GM21515 (cell line): ENCODE measurements at regions not wholly inside any gene's neighbourhood (a gene's known extent, or its start where the extent isn't known, plus 50 kb on each side); places are given as distances from the start of the nearest gene placed in this dataset.

Experiments
- ATAC-seq: cut with Tn5 transposase; IDR thresholded peaks from one replicate; pipeline ENCODE4 v1.9.1; 2021; ENCODE audit not compliant: unreplicated experiment

DNA sequence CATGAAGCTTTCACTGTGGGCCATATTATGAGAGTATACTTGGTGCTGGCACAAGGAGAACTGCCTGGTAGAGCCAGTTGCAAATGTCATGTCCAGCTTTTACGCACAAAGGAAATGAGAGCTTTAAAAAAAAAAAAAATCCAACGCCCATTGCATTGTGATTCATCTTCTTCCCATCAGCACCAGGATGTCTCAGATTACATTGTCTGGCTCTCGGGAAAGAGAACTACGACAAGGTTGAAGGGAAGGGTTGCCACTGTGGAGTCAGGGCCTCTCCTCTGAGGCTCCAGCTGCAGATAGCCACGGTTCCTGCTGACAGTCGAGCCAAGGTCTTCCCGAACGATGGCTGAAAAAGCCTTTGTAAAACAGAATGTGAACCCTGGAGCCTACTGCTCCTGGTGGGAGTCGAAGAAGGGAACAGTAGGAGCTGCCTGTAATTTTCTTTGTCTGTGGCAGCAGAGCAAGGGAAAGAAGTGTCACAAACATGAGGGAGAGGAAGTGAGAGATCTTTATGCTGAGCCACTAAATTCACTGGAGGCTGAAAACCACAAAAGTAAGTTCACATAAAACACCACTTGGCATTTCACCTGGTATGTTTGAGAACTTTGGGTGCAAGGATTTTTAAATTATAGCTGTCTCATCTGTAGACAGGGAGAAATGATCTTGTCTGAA, 704.7 kb downstream of the DIAPH3 start:
- ATAC-seq = no peak

DNA sequence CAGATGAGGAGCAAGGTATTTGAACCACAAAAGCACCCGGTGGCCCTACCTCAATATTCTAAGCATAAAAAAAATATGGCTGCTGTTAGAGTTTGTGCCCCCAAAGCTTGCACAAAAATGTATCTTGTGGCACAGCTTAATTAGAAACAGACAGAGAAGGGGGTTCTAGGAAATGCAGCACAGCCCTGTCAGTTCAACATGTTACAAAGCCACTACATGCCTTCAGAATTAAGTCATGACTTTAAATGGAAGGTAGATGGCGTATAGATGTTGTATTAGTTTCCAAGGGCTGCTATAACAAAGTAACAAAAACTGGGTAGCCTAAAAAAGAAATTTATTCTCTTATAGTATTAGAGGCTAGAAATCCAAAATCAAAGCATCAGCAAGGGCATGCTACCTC, 703.8 kb downstream of the DIAPH3 start:
- ATAC-seq = no peak

DNA sequence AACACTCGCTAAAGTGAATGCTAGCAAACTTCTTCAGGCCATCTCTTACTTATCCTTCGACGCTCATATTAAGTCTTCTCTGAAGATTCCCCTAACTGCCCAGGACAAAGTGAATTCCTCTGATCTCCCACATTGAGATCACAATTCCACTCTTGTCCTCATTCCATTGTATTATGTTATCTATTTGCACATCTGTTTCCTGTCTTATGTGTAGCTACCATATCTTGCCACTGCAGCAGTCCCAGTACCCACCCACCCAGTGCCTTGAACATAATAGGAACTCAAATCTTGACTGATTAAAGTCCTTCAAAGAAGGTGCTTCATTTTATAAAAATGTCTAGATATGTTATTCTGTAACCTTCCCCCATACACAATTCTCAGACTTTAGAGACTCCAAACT, 702.3 kb downstream of the DIAPH3 start:
- ATAC-seq = no peak

DNA sequence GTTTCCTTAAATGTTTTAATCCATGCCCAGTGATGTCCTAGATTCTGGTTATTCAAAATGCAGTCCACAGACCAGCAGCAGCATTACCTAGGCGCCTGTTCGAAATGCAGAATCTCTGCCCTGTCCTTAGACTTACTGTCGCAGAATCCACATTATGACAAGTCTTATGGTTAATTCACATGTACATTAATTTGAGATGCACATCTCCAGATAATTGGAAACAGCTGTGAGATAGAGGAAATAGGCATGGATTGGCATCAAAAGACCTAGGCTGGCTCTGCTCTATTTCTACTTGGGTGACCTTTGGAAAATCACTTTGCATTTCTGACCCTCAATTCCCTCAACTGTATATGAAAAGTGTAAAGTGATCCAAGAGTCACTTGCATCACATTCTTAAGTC, 700.7 kb downstream of the DIAPH3 start:
- ATAC-seq = no peak

DNA sequence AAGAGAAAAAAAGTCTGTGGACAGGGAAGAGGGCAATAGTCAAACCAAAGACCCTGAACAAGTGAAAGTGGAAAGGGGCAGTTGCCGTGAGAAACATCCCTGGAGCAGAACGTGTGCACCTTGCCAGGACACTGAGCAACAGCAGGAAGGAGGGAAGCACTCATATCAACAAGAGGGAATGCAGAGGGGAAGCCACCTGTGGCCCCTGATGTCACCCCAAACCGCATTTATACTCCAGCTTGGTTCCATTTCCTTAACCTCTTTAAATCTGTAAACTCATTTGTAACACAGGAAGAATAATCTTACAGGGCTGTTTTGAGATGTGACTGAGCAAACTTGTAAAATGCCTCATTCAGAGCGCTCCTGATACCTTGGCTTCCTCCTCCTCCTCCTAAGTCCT, 698.8 kb downstream of the DIAPH3 start:
- ATAC-seq = no peak

DNA sequence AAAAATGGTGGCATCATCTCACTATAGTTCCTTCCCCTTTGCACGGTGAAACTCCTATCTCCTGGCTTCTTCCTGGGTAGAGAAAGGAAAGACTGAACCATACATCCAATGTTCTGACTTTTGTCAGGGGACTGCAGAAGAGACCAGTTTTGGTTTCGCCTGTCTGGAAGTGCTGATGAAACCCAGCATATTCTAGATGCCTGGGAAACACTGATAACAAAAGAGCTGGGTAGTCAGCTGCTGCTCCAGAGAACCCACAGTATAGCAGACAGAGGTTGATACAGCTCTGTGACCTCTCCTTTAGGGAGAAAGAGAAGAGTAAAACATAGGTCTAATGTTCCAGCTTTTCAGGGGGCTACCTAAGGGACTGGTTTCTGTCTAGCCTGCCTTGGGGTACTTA, 695.3 kb downstream of the DIAPH3 start:
- no peak for ATAC-seq

DNA sequence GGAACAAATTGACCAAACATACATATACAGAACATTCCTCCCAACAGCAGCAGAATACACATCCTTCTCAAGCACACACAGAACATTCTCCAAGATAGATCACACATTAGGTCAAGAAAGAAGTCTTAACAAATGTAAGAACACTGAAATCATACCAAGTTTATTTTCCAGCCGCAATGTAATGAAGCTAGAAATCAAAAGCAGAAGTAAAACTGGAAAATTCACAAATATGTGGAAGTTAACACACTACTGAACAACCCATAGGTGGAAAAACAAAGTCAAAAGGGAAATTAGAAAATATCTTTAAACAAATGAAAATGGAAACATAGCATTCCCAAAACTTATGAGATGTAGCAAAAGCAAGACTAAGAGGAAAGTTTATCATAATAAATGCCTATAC, 692.6 kb downstream of the DIAPH3 start:
- ATAC-seq = no peak

GRCh38 chr13:59472134-59472533, 691.6 kb downstream of the DIAPH3 start:
- ATAC-seq = no peak

GRCh38 chr13:59474696-59475095, 689.0 kb downstream of the DIAPH3 start:
- no peak for ATAC-seq

GRCh38 chr13:59475911-59476310, 687.8 kb downstream of the DIAPH3 start:
- no peak for ATAC-seq

DNA sequence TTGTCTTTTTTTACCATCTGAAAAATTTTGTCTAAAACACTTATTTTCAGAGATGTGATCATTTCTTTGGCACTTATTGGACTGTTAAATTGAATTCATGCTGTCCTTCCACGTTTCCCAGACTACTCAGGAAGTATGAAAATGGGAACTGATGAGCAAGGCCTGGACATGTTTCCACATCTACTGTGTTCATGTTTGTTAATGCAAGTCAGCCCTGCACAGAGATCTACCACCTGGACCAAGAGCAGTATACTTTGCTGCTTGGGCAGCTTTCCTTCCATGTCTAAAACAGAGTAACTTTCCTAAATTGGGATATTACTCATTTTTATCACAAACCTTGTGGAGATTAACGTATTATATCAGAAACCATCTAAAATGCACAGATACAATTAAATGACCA, 687.4 kb downstream of the DIAPH3 start:
- ATAC-seq = no peak

- no peak for ATAC-seq
These were observed 686.7 kb downstream of the DIAPH3 start for GRCh38 chr13:59477011-59477410.

- ATAC-seq = no peak
These were observed 684.8 kb downstream of the DIAPH3 start for GRCh38 chr13:59478908-59479307.

DNA sequence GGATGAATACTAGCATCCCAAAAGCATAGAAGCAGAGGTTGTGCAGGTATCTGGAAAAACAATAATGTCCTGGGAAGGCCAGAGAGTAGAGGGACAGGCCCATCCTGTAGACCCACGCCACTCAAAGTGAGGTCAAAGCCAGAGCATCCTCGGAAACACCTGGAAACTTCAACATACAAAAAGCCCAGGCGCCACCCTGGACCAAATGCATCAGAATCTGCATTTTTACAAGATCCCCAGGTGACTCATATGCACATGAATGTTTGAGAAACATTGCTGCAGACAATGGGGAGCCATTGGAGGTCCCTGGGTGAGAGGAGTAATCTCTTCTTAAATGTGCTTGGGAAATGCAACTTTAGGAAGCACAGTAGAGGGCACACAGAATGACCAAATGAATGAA, 684.1 kb downstream of the DIAPH3 start:
- ATAC-seq = no peak

DNA sequence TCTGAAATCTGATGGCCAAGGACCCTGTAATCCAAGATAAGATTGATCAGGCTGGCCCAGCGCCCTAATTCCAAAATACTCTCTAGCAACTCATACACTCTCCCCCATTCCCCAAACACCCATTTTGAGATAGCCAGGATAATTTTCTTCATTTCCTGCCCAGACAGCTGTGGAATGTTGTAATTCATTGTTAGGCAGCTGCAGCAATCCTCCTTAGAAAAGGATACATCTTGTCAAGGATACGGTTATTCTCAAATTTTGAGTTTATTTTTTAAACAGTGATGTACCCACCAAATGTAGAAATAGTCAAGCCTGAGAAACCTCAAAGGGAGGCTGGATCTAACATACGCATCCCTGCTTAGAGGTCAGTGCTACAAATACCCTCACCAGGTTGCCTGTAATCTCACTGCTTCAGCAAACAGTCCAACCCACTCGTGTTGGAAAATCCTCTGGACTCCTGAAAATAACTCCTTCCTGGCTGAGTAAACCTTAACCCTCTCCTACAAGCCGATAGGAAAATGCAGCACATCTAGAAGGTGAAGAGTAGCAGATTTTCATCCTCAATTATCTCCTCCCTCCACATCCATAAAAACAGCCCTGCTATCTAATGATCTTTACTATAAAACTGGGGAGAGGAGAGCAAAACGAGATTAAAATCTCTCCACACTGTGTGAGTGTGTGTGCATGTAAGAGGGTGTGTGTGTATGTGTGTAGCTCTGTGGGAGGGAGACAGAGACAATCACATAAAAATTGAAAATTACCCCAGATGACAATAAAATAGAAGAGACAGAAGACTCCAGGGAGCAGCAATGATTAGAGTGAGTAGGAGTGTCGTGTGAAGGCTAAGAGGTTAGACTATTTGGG, 683.1 kb downstream of the DIAPH3 start:
- no peak for ATAC-seq

DNA sequence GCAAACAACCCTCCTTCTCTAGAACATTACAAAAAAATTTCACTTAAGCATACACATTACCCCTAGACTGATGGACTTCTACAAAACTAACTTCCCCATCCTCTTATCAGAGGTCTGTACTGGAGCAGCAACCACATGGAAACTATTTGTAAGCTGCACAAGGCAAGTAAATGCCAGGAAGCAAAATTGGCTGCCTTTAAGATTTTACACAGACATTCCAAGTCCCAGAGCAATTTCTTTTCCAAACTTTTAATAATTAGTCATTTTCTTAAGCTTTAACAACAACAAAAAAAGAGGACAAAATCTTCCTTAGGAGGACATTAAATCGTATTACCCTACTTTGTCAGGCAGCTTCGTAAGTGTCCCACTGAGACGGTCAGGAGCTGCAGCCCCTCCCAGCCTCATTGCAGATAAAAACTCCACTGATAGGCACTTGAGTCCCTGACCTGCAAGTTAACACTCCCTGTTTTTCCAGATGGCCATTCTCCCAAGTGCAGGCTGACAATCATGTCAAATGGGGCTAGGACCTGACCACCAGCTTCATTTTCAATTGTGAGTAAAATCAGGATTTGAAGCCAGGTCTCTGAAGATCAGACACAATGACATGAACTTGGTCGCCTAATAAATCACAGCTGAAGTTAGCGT, 680.1 kb downstream of the DIAPH3 start:
- ATAC-seq = no peak

GRCh38 chr13:59487883-59488282, 675.8 kb downstream of the DIAPH3 start:
- ATAC-seq = no peak

DNA sequence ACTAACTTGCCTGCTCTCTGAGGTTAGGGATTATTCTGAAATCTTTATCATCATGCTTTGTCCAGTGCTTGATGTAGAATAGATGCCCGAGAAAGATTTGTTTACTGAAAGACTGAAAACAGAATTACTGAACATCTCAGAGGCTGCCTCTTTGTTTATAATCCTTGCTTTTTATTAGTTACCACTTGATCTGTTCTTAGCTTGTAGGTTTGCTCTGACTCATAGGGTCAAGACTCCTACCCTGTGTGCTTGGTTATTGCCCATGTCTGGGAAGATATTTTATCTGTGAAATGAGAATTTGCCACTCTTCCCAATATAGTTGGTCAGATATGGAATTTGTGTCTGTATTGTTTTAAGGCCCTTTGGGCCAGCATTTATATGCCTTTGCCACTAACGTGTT, 675.3 kb downstream of the DIAPH3 start:
- ATAC-seq = no peak

DNA sequence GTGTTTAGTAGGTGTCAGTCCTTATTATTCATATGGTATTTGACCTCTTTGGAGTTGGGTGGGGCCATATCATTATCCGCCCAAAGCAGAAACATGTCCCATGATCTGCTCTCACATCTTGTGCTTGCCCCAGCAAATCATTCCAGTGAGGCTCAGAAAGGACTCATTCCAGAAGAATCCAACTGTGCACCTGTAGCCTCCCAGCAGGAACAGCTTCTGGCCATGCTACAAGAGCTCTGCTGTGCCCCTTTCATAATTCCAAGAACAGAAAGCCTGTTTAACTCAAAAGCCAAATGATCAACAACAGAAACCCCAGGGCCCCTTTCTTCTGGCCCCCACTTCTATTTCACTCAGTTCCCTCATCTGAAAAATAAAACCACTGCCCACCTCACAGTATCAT, 673.1 kb downstream of the DIAPH3 start:
- no peak for ATAC-seq

GRCh38 chr13:59492030-59492636, 671.6 kb downstream of the DIAPH3 start:
- no peak for ATAC-seq

- no peak for ATAC-seq
These were observed 670.2 kb downstream of the DIAPH3 start for GRCh38 chr13:59493436-59493965.
